Neuronal stem cell (in vitro differentiated cells): ENCODE measurements at regions not wholly inside any gene's neighbourhood (a gene's known extent, or its start where the extent isn't known, plus 50 kb on each side); places are given as distances from the start of the nearest gene placed in this dataset.

Experiments
- DNase-seq: peaks from one replicate; pipeline ENCODE4 v3.0.0-alpha.2; 2013; ENCODE audit warnings: low spot score
- H2AFZ ChIP-seq: one replicate; pipeline ENCODE4 v1.6.1; 2013; ENCODE audit warnings: mild to moderate bottlenecking, low read length, inconsistent platforms
- H2AK5ac ChIP-seq: 2 replicates; pipeline ENCODE4 v1.6.1; 2013; ENCODE audit warnings: low read depth, mild to moderate bottlenecking, inconsistent platforms, low read length, moderate library complexity, mixed read lengths
- H2BK120ac ChIP-seq: 2 replicates; pipeline ENCODE4 v1.6.1; 2013; ENCODE audit warnings: low read depth, mild to moderate bottlenecking, inconsistent platforms, low read length, moderate library complexity, mixed read lengths
- H2BK12ac ChIP-seq: one replicate; pipeline ENCODE4 v1.6.1; 2013; ENCODE audit warnings: low read length, inconsistent platforms
- H2BK15ac ChIP-seq: 2 replicates; pipeline ENCODE4 v1.6.1; 2013; ENCODE audit warnings: mild to moderate bottlenecking, low read length, inconsistent platforms, mixed read lengths
- H2BK5ac ChIP-seq: one replicate; pipeline ENCODE4 v1.6.1; 2013; ENCODE audit warnings: inconsistent platforms, mild to moderate bottlenecking, low read length, moderate library complexity
- H3K14ac ChIP-seq: one replicate; pipeline ENCODE4 v1.6.1; 2013; ENCODE audit warnings: low read length, inconsistent platforms
- H3K18ac ChIP-seq: 2 replicates; pipeline ENCODE4 v1.6.1; 2013; ENCODE audit warnings: low read length, inconsistent platforms
- H3K23ac ChIP-seq: 2 replicates; pipeline ENCODE4 v1.6.1; 2013; ENCODE audit warnings: low read depth, mild to moderate bottlenecking, mixed read lengths, low read length, inconsistent platforms; ENCODE audit not compliant: poor library complexity
- H3K27ac ChIP-seq: replicated peaks from 3 replicates; pipeline ENCODE4 v1.5.1; 2013; ENCODE audit warnings: low read length, inconsistent platforms
- H3K27me3 ChIP-seq, 3 experiments: 2 replicates each; pipeline ENCODE4 v1.6.1; 2013; ENCODE audit warnings: low read length in 3 of 3, mild to moderate bottlenecking in 2 of 3, inconsistent platforms in 1 of 3, low read depth in 1 of 3, mixed read lengths in 1 of 3, moderate library complexity in 1 of 3; ENCODE audit not compliant: control insufficient read depth in 3 of 3, insufficient read depth in 3 of 3
- H3K36me3 ChIP-seq, 2 donors: replicated peaks in 1 of 2; 2 replicates each; pipeline ENCODE4 v1.6.1; 2013; ENCODE audit warnings: low read length in 2 of 2; ENCODE audit not compliant: control insufficient read depth in 2 of 2, insufficient read depth in 2 of 2
- H3K4ac ChIP-seq: 2 replicates; pipeline ENCODE4 v1.6.1; 2013; ENCODE audit warnings: inconsistent platforms, mild to moderate bottlenecking, low read length, moderate library complexity
- H3K4me1 ChIP-seq, 2 donors: 1 replicate in 1 of 2; 2 replicates in 1 of 2; pipeline ENCODE4 v1.6.1; 2013; ENCODE audit warnings: low read length in 2 of 2, low read depth in 1 of 2; ENCODE audit not compliant: control insufficient read depth in 2 of 2, insufficient read depth in 1 of 2
- H3K4me2 ChIP-seq: one replicate; pipeline ENCODE4 v1.6.1; 2013; ENCODE audit warnings: mild to moderate bottlenecking, low read length, inconsistent platforms; ENCODE audit not compliant: insufficient read depth, poor library complexity, severe bottlenecking
- H3K4me3 ChIP-seq, 2 donors: 2 replicates each; pipeline ENCODE4 v1.5.1; 2013; ENCODE audit warnings: low read length in 2 of 2, mild to moderate bottlenecking in 2 of 2, inconsistent platforms in 1 of 2, moderate library complexity in 1 of 2
- H3K79me1 ChIP-seq: one replicate; pipeline ENCODE4 v1.6.1; 2013; ENCODE audit warnings: low read depth, mild to moderate bottlenecking, inconsistent platforms, low read length, moderate library complexity
- H3K9ac ChIP-seq: one replicate; pipeline ENCODE4 v1.6.1; 2013; ENCODE audit warnings: mild to moderate bottlenecking, low read depth, low read length, inconsistent platforms; ENCODE audit not compliant: poor library complexity
- H3K9me3 ChIP-seq, 2 donors: replicated peaks in 1 of 2; 2 replicates each; pipeline versions ENCODE3 to v1.6.1; 2013; ENCODE audit warnings: low read length in 2 of 2, mild to moderate bottlenecking in 2 of 2, inconsistent platforms in 1 of 2, low read depth in 1 of 2, mixed read lengths in 1 of 2, moderate library complexity in 1 of 2; ENCODE audit not compliant: control insufficient read depth in 2 of 2, insufficient read depth in 1 of 2
- H4K8ac ChIP-seq: one replicate; pipeline ENCODE4 v1.6.1; 2013; ENCODE audit warnings: low read depth, mild to moderate bottlenecking, inconsistent platforms, low read length, moderate library complexity
- H4K91ac ChIP-seq: one replicate; pipeline ENCODE4 v1.6.1; 2013; ENCODE audit warnings: low read length, low read depth, mild to moderate bottlenecking, inconsistent platforms; ENCODE audit not compliant: poor library complexity
- WGBS, 2 donors: extraction: QIAGEN DNeasy Blood & Tissue Kit; methylation state at CpG; one replicate each; pipeline ENCODE4 v1.1.7; 2013; ENCODE audit warnings: missing lambda C conversion rate in 2 of 2, mixed read lengths in 1 of 2; ENCODE audit not compliant: insufficient read length in 2 of 2, insufficient replicate concordance in 1 of 2; ENCODE audit errors: extremely low coverage in 2 of 2; 5-methylcytosine and 5-hydroxymethylcytosine counted together

DNA sequence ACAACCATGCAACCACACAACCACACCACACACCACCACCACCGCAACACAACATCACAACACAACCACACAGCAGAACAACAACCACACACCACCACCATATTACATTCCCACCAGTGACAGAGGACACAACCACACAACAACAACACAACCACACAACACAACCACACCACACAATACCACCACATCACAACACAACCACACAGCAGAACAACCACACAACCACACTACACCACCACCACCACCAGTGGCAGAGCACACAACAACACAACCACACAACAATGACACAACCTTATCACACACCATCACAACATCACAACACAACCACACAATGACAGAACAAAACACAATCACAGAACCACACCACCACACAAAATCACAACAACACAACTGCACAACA, 313.0 kb upstream of the MYT1L start:
- H3K4ac ChIP-seq, result no peak overlapping the region
- 100% methylated on average over 1 of the region's 1 CpG; no CpG with 5 or more reads in 1 of the 2 donors for WGBS, 2 donors
- H3K4me2 ChIP-seq, result no peak overlapping the region
- peak overlapping the region in 1 of 2 donors; percentile 68 for H3K4me3 ChIP-seq
- no peaks in the 10 kb centered on the region for H3K36me3 ChIP-seq
- H2BK15ac ChIP-seq, result no peak overlapping the region
- no peak overlapping the region for H3K23ac ChIP-seq
- H3K79me1 ChIP-seq, result no peaks in the 10 kb centered on the region
- H2BK120ac ChIP-seq, result no peak overlapping the region
- no peak overlapping the region for H3K18ac ChIP-seq
- H3K27ac ChIP-seq, result no peak overlapping the region
- no peak overlapping the region for H2BK5ac ChIP-seq
- no peak overlapping the region for H4K8ac ChIP-seq
- H2AFZ ChIP-seq, result no peak overlapping the region
- no peak overlapping the region for H2BK12ac ChIP-seq
- no peak for DNase-seq
- no peak overlapping the region for H3K14ac ChIP-seq
- no peak overlapping the region for H3K9ac ChIP-seq
- no peak overlapping the region for H4K91ac ChIP-seq
- H3K4me1 ChIP-seq, result peaks cover 0 to 13% of the 10 kb centered on the region in 2 donors
- H3K9me3 ChIP-seq, result peaks cover 0 to 3% of the 10 kb centered on the region in 2 donors
- peaks cover 0 to 2% (median 0%) of the 10 kb centered on the region in 3 experiments for H3K27me3 ChIP-seq
- no peak overlapping the region for H2AK5ac ChIP-seq

DNA sequence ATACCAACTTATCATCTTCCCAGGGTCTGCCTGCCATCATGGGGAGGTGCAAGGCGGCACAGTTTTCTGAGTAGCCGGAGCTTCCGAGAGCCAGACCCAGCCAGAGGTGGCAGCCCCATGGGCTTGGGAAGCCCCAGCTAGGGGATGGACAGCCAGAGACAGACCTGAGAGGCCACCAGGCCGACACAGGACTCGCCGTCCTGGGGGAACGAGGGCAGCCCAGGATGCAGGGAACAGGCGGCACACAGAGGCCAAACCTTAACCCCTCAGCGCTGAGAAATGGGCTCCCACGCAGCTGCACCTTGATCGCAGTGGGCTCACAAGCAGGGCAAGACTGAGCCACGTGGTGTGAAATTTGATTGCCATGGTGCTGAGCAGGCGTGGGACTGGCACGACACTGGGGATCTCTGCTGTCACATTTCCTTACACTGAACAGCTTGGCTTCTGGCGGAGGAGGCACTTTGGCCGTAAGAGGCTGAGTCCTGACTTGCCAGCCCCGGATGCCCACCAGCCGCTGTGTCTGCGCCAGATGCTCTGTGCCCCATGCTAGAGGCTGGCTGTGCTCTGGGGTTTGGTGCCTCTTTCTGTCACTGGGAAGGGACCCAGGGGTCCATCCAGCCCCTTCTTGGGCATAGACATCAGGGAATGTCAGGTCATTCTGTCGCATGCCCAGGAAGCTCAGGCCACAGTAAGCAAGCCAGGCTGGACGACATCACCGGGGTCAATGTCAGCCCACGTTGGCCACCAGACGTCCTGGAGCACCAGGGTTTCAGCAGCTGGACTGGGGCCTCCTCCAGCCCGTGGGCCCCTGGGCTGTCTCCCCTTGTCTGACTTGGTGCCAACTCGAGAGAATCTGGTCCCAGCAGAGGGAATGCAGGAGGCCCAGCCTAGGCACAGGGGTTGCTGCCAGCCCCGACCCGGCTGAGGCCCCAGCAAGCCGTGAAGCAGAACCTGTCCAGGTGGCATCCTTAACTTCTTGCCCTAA, 312.1 kb upstream of the MYT1L start:
- WGBS, 2 donors, result no CpG with 5 or more reads among the region's 29 CpGs
- Histone ChIP-seq H3K9me3 (peaks cover 0 to 3% of the 10 kb centered on the region in 2 donors), H3K23ac (no peak overlapping the region), H3K27ac (no peak overlapping the region), H3K79me1 (no peaks in the 10 kb centered on the region), H3K4ac (no peak overlapping the region), H2BK15ac (no peak overlapping the region), H2AK5ac (no peak overlapping the region), H3K9ac (no peak overlapping the region), H3K18ac (peak overlapping the region; percentile 50), H3K27me3 (peaks cover 0 to 2% (median 0%) of the 10 kb centered on the region in 3 experiments), H4K91ac (no peak overlapping the region), H3K36me3 (no peaks in the 10 kb centered on the region), H2BK5ac (no peak overlapping the region), H3K4me1 (peaks cover 0 to 20% of the 10 kb centered on the region in 2 donors), H3K4me3 (no peak overlapping the region), H2BK12ac (no peak overlapping the region), H3K4me2 (no peak overlapping the region), H2BK120ac (no peak overlapping the region), H4K8ac (no peak overlapping the region), H2AFZ (no peak overlapping the region), H3K14ac (peak overlapping the region; percentile 43)
- DNase-seq, result no peak

DNA sequence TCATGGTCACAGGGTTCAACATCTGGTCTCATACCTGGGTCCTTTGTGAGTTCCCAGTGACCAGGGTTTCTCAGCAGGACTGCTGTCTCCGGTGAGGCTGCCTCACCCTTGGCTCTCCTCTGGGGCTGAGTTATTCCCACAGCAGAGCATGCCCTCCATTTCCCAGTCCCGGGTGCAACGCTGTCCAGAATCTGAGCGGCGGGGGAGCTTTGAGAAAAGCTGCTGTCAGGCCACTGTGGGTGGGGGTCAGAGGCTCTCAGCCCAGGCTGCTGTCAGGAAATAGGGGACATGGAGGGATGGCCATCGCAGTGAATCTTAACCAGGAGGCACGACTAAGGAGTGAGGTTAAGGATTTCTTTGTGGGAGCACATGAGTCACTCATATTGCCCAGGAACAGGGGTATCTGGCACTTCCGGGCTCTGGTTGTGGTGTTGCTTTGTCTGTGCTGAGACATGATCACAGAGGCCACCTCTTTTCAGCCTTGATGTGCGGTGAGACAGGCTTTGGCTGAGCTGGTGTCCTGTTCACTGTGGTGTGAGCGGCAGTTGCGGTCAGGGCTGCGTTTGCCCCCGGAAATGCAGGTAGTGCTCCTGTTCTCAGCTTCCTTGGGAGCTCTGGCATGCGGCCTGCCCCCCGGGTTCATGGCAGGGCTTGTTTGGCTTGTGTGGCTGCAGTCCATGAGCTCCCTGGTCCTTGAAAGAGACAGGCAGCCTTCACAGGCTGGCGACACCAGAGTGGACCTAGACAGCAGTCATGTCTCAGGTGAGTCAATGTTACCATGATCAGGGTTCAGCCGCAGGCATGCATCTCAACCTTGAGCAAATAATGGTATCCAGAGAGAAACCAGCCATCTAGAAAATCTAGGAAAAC, 310.7 kb upstream of the MYT1L start:
- Histone ChIP-seq H2BK12ac (no peak overlapping the region), H4K8ac (no peak overlapping the region), H3K9me3 (peaks cover 0 to 3% of the 10 kb centered on the region in 2 donors), H3K27me3 (peaks cover 0 to 2% (median 0%) of the 10 kb centered on the region in 3 experiments), H2AFZ (peak overlapping the region; percentile 53), H2BK5ac (no peak overlapping the region), H3K9ac (no peak overlapping the region), H2AK5ac (peak overlapping the region; percentile 65), H4K91ac (no peak overlapping the region), H3K23ac (no peak overlapping the region), H3K4me2 (no peak overlapping the region), H3K79me1 (no peaks in the 10 kb centered on the region), H3K4me1 (peaks cover 0 to 20% of the 10 kb centered on the region in 2 donors), H3K27ac (no peak overlapping the region), H3K4me3 (no peak overlapping the region), H3K14ac (no peak overlapping the region), H2BK120ac (peak overlapping the region; percentile 1), H3K4ac (no peak overlapping the region), H3K18ac (peak overlapping the region; percentile 26), H3K36me3 (no peaks in the 10 kb centered on the region), H2BK15ac (no peak overlapping the region)
- WGBS, 2 donors, result no CpG with 5 or more reads among the region's 17 CpGs
- DNase-seq, result no peak
